IMR-90 (cell line): ENCODE measurements at regions not wholly inside any gene's neighbourhood (a gene's known extent, or its start where the extent isn't known, plus 50 kb on each side); places are given as distances from the start of the nearest gene placed in this dataset.

Source experiments
- ATAC-seq: fragments of 200-7000 bp; cut with Tn5 transposase; 2 replicates; pipeline ENCODE4 v1.9.1; 2020; ENCODE audit warnings: low read depth, mild to moderate bottlenecking, moderate library complexity
- BruUV-seq: library from RNA; stranded (reverse); fragments of 400-500 nt; replicated peaks from 2 replicates; lab custom pipeline; 2021; lab: Mats Ljungman, UMichigan
- CTCF ChIA-PET: fragments of 300-600 bp; formaldehyde crosslinking; extraction: SDS; loops from one replicate; lab custom pipeline; 2021; ENCODE audit warnings: antibody characterized with exemption; lab: Yijun Ruan, JAX
- POLR2A ChIA-PET: fragments of 300-600 bp; sonication (Branson Sonifier 250); formaldehyde crosslinking; loops from one replicate; lab custom pipeline; 2022; ENCODE audit warnings: antibody characterized with exemption; ENCODE audit not compliant: unreplicated experiment; lab: Charles Lee
- DNase-seq: peaks from one replicate; pipeline ENCODE4 v3.0.0; 2013
- H2AFZ ChIP-seq: replicated peaks from 2 replicates; pipeline ENCODE3; 2013; ENCODE audit warnings: low read length, mild to moderate bottlenecking; ENCODE audit not compliant: poor library complexity
- H2AK5ac ChIP-seq: 2 replicates; pipeline ENCODE4 v1.6.1; 2013; ENCODE audit warnings: low read depth, low read length, inconsistent platforms
- H2AK9ac ChIP-seq: replicated peaks from 2 replicates; pipeline ENCODE3; 2013; ENCODE audit warnings: mild to moderate bottlenecking, low read depth, low read length, moderate library complexity; ENCODE audit not compliant: poor library complexity
- H2BK120ac ChIP-seq: 2 replicates; pipeline ENCODE4 v1.6.1; 2013; ENCODE audit warnings: low read depth, low read length, inconsistent platforms
- H2BK15ac ChIP-seq: 3 replicates; pipeline ENCODE4 v1.6.1; 2013; ENCODE audit warnings: low read depth, low read length, inconsistent platforms
- H2BK20ac ChIP-seq: 2 replicates; pipeline ENCODE4 v1.6.1; 2013; ENCODE audit warnings: low read depth, mild to moderate bottlenecking, inconsistent platforms, low read length, moderate library complexity
- H2BK5ac ChIP-seq: 2 replicates; pipeline ENCODE4 v1.6.1; 2013; ENCODE audit warnings: mild to moderate bottlenecking, low read depth, low read length, inconsistent platforms; ENCODE audit not compliant: poor library complexity, severe bottlenecking
- H3K14ac ChIP-seq: replicated peaks from 2 replicates; pipeline ENCODE4 v1.6.1; 2013; ENCODE audit warnings: low read depth, low read length, inconsistent platforms
- H3K18ac ChIP-seq: 2 replicates; pipeline ENCODE4 v1.6.1; 2013; ENCODE audit warnings: low read depth, low read length, control low read depth
- H3K23ac ChIP-seq: 2 replicates; pipeline ENCODE4 v1.6.1; 2013; ENCODE audit warnings: low read depth, low read length, inconsistent platforms
- H3K27ac ChIP-seq: 2 replicates; pipeline ENCODE4 v1.5.1; 2013; ENCODE audit warnings: mild to moderate bottlenecking, control low read depth, low read length; ENCODE audit not compliant: insufficient read depth
- H3K27me3 ChIP-seq: 2 replicates; pipeline ENCODE4 v1.6.1; 2013; ENCODE audit warnings: low read length; ENCODE audit not compliant: control insufficient read depth, insufficient read depth
- H3K36me3 ChIP-seq: 2 replicates; pipeline ENCODE4 v1.6.1; 2013; ENCODE audit warnings: low read length, mixed read lengths; ENCODE audit not compliant: control insufficient read depth, insufficient read depth
- H3K4ac ChIP-seq: 2 replicates; pipeline ENCODE4 v1.6.1; 2013; ENCODE audit warnings: low read depth, low read length, inconsistent platforms
- H3K4me1 ChIP-seq: 2 replicates; pipeline ENCODE4 v1.6.1; 2013; ENCODE audit warnings: low read length, mixed read lengths; ENCODE audit not compliant: control insufficient read depth, insufficient read depth
- H3K4me2 ChIP-seq: 2 replicates; pipeline ENCODE4 v1.6.1; 2013; ENCODE audit warnings: low read depth, mild to moderate bottlenecking, control low read depth, low read length, moderate library complexity
- H3K4me3 ChIP-seq: 2 replicates; pipeline ENCODE4 v1.5.1; 2013; ENCODE audit warnings: low read depth, mild to moderate bottlenecking, control low read depth, low read length, moderate library complexity; ENCODE audit not compliant: insufficient read depth
- H3K56ac ChIP-seq: 2 replicates; pipeline ENCODE4 v1.6.1; 2013; ENCODE audit warnings: low read length, inconsistent platforms; ENCODE audit not compliant: insufficient read depth; ENCODE audit errors: extremely low read depth
- H3K79me1 ChIP-seq, 2 experiments: 2 replicates each; pipeline ENCODE4 v1.6.1; 2013; ENCODE audit warnings: low read length in 2 of 2, inconsistent platforms in 1 of 2, low read depth in 1 of 2
- H3K9ac ChIP-seq: 2 replicates; pipeline ENCODE4 v1.6.1; 2013; ENCODE audit warnings: low read depth, low read length, control low read depth
- H3K9me1 ChIP-seq: 2 replicates; pipeline ENCODE4 v1.6.1; 2013; ENCODE audit warnings: low read length, inconsistent platforms; ENCODE audit not compliant: insufficient read depth
- H3K9me3 ChIP-seq: 2 replicates; pipeline ENCODE4 v1.6.1; 2013; ENCODE audit warnings: low read length; ENCODE audit not compliant: control insufficient read depth, insufficient read depth
- H4K20me1 ChIP-seq: 2 replicates; pipeline ENCODE4 v1.6.1; 2013; ENCODE audit warnings: low read length, inconsistent platforms; ENCODE audit not compliant: insufficient read depth
- H4K5ac ChIP-seq: 2 replicates; pipeline ENCODE4 v1.6.1; 2013; ENCODE audit warnings: mild to moderate bottlenecking, low read depth, low read length, control low read depth
- H4K8ac ChIP-seq, 2 experiments: 2 replicates each; pipeline ENCODE4 v1.6.1; 2013; ENCODE audit warnings: low read depth in 2 of 2, low read length in 2 of 2, control low read depth in 1 of 2, inconsistent platforms in 1 of 2
- H4K91ac ChIP-seq: 2 replicates; pipeline ENCODE4 v1.6.1; 2013; ENCODE audit warnings: low read depth, low read length, inconsistent platforms; ENCODE audit not compliant: insufficient read depth
- BHLHE40 ChIP-seq: fragments of 150-350 bp; IDR thresholded peaks from 2 replicates; pipeline ENCODE4 v1.6.1; 2016; ENCODE audit warnings: mild to moderate bottlenecking, low read depth, low read length
- CEBPB ChIP-seq: IDR thresholded peaks from 2 replicates; pipeline ENCODE4 v1.6.1; 2012; ENCODE audit warnings: low read depth, low read length, improper control_type of control experiment
- CHD1 ChIP-seq: IDR thresholded peaks from 2 replicates; pipeline ENCODE4 v1.6.1; 2012; ENCODE audit warnings: low read depth, low read length, improper control_type of control experiment
- FOS ChIP-seq: fragments of 150-350 bp; IDR thresholded peaks from 2 replicates; pipeline ENCODE4 v1.6.1; 2016; ENCODE audit warnings: low read depth, low read length
- MAFK ChIP-seq: IDR thresholded peaks from 2 replicates; pipeline ENCODE4 v1.6.1; 2012; ENCODE audit warnings: low read depth, low read length, improper control_type of control experiment
- MAZ ChIP-seq: IDR thresholded peaks from 2 replicates; pipeline ENCODE4 v1.6.1; 2012; ENCODE audit warnings: low read depth, mild to moderate bottlenecking, low read length, improper control_type of control experiment, moderate library complexity, borderline replicate concordance
- MXI1 ChIP-seq: IDR thresholded peaks from 2 replicates; pipeline ENCODE4 v1.6.1; 2012; ENCODE audit warnings: low read depth, mild to moderate bottlenecking, low read length, moderate library complexity, borderline replicate concordance
- POLR2A ChIP-seq: IDR thresholded peaks from 2 replicates; pipeline ENCODE4 v1.6.1; 2012; ENCODE audit warnings: mild to moderate bottlenecking, low read depth, low read length
- RAD21 ChIP-seq: IDR thresholded peaks from 2 replicates; pipeline ENCODE4 v1.6.1; 2012; ENCODE audit warnings: low read length, improper control_type of control experiment
- RCOR1 ChIP-seq: IDR thresholded peaks from 2 replicates; pipeline ENCODE4 v1.6.1; 2012; ENCODE audit warnings: mild to moderate bottlenecking, low read length, improper control_type of control experiment; ENCODE audit not compliant: insufficient replicate concordance
- RFX5 ChIP-seq: IDR thresholded peaks from 2 replicates; pipeline ENCODE4 v1.8.0; 2012; ENCODE audit warnings: low read depth, mild to moderate bottlenecking, low read length, moderate library complexity
- SMC3 ChIP-seq: fragments of 150-350 bp; IDR thresholded peaks from 2 replicates; pipeline ENCODE4 v1.6.1; 2016; ENCODE audit warnings: low read depth, mild to moderate bottlenecking, antibody characterized with exemption, low read length, moderate library complexity
- USF2 ChIP-seq: fragments of 150-350 bp; IDR thresholded peaks from 2 replicates; pipeline ENCODE4 v1.6.1; 2017; ENCODE audit warnings: mild to moderate bottlenecking, antibody characterized with exemption, low read length, low read depth
- WGBS, 2 experiments: methylation state at CpG; one replicate each; pipeline versions ENCODE4 v1.1.5 to v1.1.7; 2013; ENCODE audit warnings: missing lambda C conversion rate in 2 of 2; ENCODE audit not compliant: insufficient read length in 1 of 2; ENCODE audit errors: extremely low coverage in 2 of 2; 5-methylcytosine and 5-hydroxymethylcytosine counted together
- dilution Hi-C: fragments of 300-500 bp; cut with HindIII; formaldehyde crosslinking; loops from one replicate; pipeline ENCODE4 v1.14.3; 2018; ENCODE audit warnings: low sequenced_read_pairs; ENCODE audit not compliant: unreplicated experiment
- in situ Hi-C: fragments of 300-500 bp; cut with MboI; formaldehyde crosslinking; loops from 3 replicates; pipeline ENCODE4 v1.14.3; 2019; ENCODE audit warnings: low sequenced_read_pairs, inconsistent platforms, mixed read lengths
- intact Hi-C: fragments of 100-400 bp; cut with micrococcal nuclease; formaldehyde crosslinking; loops from 2 replicates; pipeline ENCODE4 v1.10.0; 2022
- TF ChIP-seq, protein P1 (sequence below): fragments of 150-350 bp; IDR thresholded peaks from 2 replicates; pipeline ENCODE4 v1.6.1; 2016; ENCODE audit warnings: low read depth, mild to moderate bottlenecking, low read length, moderate library complexity, borderline replicate concordance
- TF ChIP-seq, protein P2 (sequence below): conservative IDR thresholded peaks from 2 replicates; pipeline ENCODE4 v1.5.1; 2012; ENCODE audit warnings: mild to moderate bottlenecking, low read depth, low read length, improper control_type of control experiment

- no peaks in the 10 kb centered on the region for H3K79me1 ChIP-seq
- intact Hi-C loops = no loop called here
- no peak overlapping the region for H2BK5ac ChIP-seq
- no peak overlapping the region for H2AK9ac ChIP-seq
- no peak overlapping the region for H3K18ac ChIP-seq
- no peaks in the 10 kb centered on the region for H3K9me1 ChIP-seq
- no peak overlapping the region for H4K5ac ChIP-seq
- no peak overlapping the region for H2BK20ac ChIP-seq
- no peaks in the 10 kb centered on the region for H3K36me3 ChIP-seq
- ChIA-PET CTCF (no interaction called here), POLR2A (no interaction called here)
- H3K23ac ChIP-seq = no peak overlapping the region
- no peaks in the 10 kb centered on the region for H4K20me1 ChIP-seq
- H3K9ac ChIP-seq = no peak overlapping the region
- no peak overlapping the region for H4K91ac ChIP-seq
- no peak overlapping the region for H2BK120ac ChIP-seq
- H3K4me3 ChIP-seq = no peak overlapping the region
- H2AFZ ChIP-seq = no peak overlapping the region
- TF ChIP-seq MXI1 = no peak
- TF ChIP-seq CEBPB = no peak
- TF ChIP-seq BHLHE40 = no peak
- TF ChIP-seq RAD21 = no peak
- TF ChIP-seq FOS = no peak
- TF ChIP-seq RCOR1 = no peak
- TF ChIP-seq RFX5 = no peak
- TF ChIP-seq, protein P1, sequence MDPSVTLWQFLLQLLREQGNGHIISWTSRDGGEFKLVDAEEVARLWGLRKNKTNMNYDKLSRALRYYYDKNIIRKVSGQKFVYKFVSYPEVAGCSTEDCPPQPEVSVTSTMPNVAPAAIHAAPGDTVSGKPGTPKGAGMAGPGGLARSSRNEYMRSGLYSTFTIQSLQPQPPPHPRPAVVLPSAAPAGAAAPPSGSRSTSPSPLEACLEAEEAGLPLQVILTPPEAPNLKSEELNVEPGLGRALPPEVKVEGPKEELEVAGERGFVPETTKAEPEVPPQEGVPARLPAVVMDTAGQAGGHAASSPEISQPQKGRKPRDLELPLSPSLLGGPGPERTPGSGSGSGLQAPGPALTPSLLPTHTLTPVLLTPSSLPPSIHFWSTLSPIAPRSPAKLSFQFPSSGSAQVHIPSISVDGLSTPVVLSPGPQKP = no peak
- no peak for TF ChIP-seq SMC3
- no peak for TF ChIP-seq CHD1
- TF ChIP-seq USF2 = no peak
- no peak for TF ChIP-seq MAZ
- TF ChIP-seq POLR2A = no peak
- TF ChIP-seq MAFK = no peak
- TF ChIP-seq, protein P2, sequence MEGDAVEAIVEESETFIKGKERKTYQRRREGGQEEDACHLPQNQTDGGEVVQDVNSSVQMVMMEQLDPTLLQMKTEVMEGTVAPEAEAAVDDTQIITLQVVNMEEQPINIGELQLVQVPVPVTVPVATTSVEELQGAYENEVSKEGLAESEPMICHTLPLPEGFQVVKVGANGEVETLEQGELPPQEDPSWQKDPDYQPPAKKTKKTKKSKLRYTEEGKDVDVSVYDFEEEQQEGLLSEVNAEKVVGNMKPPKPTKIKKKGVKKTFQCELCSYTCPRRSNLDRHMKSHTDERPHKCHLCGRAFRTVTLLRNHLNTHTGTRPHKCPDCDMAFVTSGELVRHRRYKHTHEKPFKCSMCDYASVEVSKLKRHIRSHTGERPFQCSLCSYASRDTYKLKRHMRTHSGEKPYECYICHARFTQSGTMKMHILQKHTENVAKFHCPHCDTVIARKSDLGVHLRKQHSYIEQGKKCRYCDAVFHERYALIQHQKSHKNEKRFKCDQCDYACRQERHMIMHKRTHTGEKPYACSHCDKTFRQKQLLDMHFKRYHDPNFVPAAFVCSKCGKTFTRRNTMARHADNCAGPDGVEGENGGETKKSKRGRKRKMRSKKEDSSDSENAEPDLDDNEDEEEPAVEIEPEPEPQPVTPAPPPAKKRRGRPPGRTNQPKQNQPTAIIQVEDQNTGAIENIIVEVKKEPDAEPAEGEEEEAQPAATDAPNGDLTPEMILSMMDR = no peak
- dilution Hi-C loops = no loop called here
- no peak for DNase-seq
- BruUV-seq = no TSS peak
- H3K4me1 ChIP-seq = no peaks in the 10 kb centered on the region
- H3K9me3 ChIP-seq = peaks cover 16% of the 10 kb centered on the region
- H3K27me3 ChIP-seq = no peaks in the 10 kb centered on the region
- no peak overlapping the region for H4K8ac ChIP-seq
- no peak overlapping the region for H3K4ac ChIP-seq
- ATAC-seq = no peak
- no peak overlapping the region for H2BK15ac ChIP-seq
- H3K56ac ChIP-seq = no peak overlapping the region
- H2AK5ac ChIP-seq = no peak overlapping the region
- WGBS, 2 experiments = no CpG with 5 or more reads among the region's 4 CpGs
- in situ Hi-C loops = no loop called here
- H3K14ac ChIP-seq = no peak overlapping the region
- H3K27ac ChIP-seq = no peak overlapping the region
- no peak overlapping the region for H3K4me2 ChIP-seq
Observed at GRCh38 chr12:126895951-126896913, 1370.7 kb upstream of the TMEM132C start.
